ENCODE measurements at regions not wholly inside any gene's neighbourhood (a gene's known extent, or its start where the extent isn't known, plus 50 kb on each side); places are given as distances from the start of the nearest gene placed in this dataset.

- no peak for DNase-seq
Observed at GRCh38 chr3:18027161-18027939, 284.9 kb upstream of the TBC1D5 start.

GRCh38 chr3:18024715-18025114, 282.3 kb upstream of the TBC1D5 start:
- no peak for DNase-seq

DNA sequence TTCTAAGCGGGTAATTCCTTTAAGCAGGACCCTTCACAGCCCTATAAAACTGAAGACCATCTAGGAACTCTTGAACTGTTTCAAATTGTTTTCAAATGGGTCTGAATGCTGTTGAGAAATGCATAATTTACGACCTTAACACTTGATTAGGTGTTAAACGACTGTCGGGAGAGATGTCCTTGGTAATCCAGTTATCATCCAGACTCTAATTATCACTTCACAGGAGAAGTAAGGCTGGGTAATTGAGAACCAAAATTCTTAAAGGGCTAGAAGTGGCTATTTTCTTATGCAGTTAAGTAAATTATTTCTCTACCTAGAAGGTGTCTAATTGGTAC, 276.7 kb upstream of the TBC1D5 start:
- no peak for DNase-seq

- DNase-seq: no peak
Observed at GRCh38 chr3:18018491-18019160, 276.2 kb upstream of the TBC1D5 start.

- DNase-seq: no peak
Observed at GRCh38 chr3:18016366-18016765, 273.9 kb upstream of the TBC1D5 start.

DNA sequence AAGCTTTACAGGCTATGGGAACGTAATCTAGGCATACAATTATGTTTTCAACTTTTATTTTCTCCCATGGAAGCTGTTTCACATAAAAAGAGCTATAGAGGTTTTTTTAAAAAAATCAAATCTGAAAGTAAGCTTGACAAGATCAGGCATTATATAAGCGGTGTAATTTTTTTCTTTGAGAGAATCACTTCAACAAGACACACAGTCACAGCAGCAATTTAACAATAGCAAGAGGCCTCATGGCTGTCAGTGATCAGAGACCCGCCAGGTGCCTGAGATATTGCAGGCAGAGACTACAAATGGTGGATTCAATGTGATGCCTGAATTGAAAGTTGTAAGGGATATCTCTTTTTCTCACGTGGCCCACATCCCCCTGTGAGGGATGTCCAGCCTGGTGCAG, 270.5 kb upstream of the TBC1D5 start:
- no peak for DNase-seq

DNA sequence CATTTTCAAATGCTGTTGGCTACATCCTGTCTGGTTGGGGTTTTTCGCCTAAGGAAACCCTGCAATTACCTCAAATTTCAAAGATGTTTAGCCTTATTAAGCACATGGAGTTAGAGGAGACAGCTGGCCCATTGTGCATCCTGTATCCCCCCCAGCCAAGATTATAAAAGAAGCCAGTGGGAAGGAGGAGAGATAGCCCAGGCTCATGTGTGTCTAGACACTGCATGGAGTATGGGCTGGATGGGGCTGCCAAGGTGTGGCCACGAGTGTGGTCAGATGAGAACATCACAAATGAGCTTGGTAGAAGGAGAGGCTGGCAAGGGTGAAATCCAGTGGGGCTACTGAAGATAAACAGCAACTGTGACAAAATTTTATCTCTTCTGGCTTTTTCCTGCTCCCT, 270.0 kb upstream of the TBC1D5 start:
- no peak for DNase-seq

DNA sequence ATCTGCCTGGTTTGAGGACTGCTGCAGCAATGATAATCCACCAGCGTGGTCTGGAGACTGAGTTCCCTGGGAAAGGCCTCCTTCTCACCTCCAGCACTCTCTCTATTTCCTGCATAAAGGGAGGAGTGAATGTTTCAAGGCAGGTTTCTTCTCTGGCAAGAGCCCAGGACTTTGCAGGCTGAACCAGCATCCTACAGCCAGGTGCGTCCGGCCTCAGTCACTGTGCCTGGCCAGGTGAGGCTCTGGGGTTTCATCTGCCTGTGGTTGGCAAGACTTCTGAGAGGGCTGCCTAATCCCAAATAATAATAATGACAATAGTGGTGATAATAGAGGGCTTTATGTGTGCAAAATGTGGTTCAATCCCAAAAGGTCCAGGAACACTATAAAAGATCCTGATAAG, 269.0 kb upstream of the TBC1D5 start:
- DNase-seq: no peak

- no peak for DNase-seq
Observed at GRCh38 chr3:18010001-18010400, 267.6 kb upstream of the TBC1D5 start.

DNA sequence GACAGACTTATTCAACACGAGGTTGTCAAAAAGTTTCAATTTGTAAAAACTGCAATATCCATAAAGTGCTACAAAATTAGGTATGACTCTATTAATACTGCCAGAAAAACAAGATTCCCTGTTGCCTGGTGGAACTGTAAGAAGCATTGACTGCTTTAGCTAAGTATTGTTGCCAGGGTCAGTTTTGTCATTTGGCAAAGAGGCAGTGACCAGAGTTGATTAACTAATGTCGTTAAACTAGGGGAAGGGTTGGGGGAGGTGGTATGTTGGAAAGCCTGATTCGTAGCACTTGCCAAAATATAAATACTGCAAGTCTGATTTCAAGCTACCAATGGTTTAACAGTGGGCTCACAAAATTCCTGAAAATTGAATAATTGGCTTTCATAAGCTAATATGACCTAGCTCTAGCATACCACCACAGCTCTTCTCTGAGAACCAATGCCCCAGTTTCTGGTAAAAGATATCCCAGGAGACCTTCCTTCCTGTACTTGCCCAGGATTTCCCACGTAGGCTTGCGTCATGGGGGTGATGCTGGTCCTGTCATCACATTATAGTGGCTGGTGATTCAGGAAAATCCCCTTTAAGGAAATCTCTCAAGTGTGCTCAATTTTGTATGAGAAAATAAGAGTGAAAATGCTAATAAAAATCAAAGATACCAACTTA, 266.4 kb upstream of the TBC1D5 start:
- no peak for DNase-seq

DNA sequence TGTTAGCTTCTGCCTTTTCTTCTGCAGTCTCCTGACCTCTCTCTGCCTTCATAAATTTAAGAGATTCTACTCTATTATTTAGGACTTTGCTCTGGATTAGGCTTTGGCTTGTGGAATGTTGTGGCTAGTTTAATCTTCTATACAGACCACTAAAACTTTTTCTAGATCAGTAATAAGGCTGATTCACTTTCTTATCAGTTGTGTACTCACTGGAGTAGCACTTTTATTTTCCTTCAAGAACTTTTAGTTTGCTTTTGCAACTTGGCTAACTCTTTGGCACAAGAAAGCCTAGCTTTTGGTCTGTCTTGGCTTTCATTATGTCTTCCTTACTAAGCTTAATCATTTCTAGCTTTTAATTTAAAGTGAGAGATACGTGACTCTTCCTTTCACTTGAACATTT, 265.5 kb upstream of the TBC1D5 start:
- DNase-seq: no peak

GRCh38 chr3:17995769-17996168, 253.3 kb upstream of the TBC1D5 start:
- DNase-seq: no peak

DNA sequence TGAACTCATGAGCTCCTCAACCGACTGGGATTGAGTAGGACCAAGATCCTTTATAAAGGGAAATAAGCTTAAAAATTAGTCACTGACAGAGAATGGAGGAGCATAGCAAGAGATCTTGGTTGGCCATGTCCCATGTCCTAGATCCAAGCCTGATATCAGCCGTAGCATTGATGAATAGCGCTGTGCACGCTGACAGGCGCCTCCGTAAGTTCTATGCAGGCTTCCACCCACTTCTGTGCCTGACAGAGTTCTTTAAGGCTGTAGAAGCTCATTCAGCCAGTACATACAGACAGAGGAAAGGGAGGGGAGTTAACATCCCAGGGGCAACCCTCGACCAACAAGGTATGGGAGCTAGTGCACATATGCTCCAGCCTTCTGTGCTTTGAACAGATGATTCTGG, 251.7 kb upstream of the TBC1D5 start:
- DNase-seq: no peak

- DNase-seq: no peak
Observed at GRCh38 chr3:17990390-17990789, 248.0 kb upstream of the TBC1D5 start.

DNA sequence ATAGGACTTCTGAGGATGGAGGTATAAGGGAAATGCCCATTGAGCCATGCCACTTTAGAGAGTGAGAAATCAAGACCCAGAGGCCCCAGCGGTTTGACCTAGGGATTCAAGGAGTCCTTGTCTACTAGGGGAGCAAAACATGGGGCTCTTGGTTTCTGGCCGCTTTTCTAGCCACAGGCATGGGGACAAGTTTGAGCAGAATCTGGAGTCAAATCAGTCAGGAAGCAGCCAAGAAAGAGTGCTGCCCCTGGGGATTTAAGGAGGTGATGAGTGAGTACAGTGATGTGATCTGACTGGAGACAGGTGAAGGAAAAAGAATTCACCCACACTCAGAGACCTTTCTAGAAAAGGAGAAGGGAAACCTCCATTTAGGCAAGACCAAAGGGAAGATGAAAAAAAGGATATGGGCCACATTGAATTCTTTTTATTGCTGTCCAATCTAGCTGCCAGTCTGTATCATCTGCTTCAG, 244.0 kb upstream of the TBC1D5 start:
- DNase-seq: no peak

- no peak for DNase-seq
Observed at GRCh38 chr3:17985658-17986347, 243.4 kb upstream of the TBC1D5 start.

GRCh38 chr3:17983106-17983505, 240.7 kb upstream of the TBC1D5 start:
- no peak for DNase-seq

DNA sequence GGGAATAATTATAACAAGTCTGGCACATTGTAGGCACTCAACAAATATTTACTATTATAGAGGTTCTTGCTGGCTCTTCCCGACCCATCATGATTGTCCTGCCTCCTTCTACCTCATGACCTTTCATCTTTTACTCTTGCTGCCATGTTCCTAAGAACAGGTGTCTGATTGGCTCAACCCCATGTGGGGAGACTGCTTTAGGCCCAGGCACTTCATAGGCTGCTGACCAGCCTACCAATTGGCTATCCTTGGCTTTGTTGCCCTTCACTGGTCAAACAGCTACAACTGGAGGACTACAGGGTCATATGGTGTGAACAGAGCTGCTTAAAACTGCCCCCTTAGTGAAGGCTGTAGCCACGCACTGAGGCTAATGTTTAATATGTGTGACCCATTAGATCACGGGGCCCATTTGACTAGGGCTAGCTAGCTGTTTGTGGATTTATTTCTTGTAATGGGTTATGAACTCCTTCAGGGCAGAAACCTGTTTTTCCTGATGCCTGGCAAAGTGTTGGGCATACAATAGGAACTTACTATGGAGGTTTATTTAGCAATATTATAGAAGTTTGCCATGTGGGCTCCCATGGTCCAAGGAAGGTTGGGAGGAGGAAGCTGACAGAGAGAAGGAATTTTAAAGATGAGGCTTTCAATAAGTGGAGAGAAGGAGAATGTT, 239.9 kb upstream of the TBC1D5 start:
- no peak for DNase-seq

DNA sequence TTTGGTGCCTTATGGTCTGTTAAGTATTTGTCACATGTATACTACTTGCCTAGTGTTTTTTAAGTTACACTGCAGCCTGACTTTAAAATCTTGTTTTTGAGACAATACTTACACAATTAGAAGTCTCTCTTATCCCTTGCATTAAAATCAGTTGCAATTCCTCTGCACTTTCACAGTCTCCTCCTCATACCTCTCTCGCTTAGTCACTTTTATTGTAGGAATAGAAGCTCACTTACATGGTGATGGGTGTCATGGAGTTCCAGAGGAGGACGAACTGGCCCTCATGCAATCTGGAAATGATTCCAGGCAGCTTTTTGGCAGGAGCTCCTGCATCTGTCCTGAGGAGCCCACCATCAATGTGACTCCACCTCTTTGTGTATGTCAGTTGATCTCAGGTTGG, 238.4 kb upstream of the TBC1D5 start:
- DNase-seq: no peak

- no peak for DNase-seq
Observed at GRCh38 chr3:17979911-17980310, 237.5 kb upstream of the TBC1D5 start.

GRCh38 chr3:17979252-17979651, 236.8 kb upstream of the TBC1D5 start:
- DNase-seq: no peak

GRCh38 chr3:17974206-17974841, 231.9 kb upstream of the TBC1D5 start:
- DNase-seq: peak in 1 of 2 experiments; percentile 3
